ENCODE measurements at regions not wholly inside any gene's neighbourhood (a gene's known extent, or its start where the extent isn't known, plus 50 kb on each side); places are given as distances from the start of the nearest gene placed in this dataset.

DNA sequence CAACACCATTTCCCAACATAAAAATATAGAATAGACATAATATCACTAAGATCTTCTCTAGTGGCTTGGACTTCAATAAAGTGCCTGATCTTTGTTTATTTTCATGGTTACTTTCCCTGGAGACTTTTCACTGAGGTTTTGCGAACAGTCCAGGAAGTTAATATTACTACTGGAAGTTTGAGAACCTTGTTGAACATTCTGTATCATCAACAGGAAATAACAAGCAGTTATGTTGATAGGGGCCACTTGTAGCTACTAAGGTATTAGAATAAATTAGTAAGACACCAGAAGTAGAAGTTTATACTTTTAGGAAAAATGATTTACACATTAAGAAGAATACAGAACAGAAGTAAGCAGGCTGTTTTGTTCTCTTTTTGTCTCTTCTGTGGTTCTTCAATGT is 180.2 kb downstream of the TFAP2B start:
- Histone ChIP-seq H3K9me3 (ENCODE audit: low read depth, low read length) (no peaks in the 10 kb centered on the region), H3K27me3 (ENCODE audit: insufficient read depth, low read length) (no peaks in the 10 kb centered on the region), H4K20me1 (ENCODE audit: insufficient read depth, low read length) (no peaks in the 10 kb centered on the region), H3K36me3 (ENCODE audit: insufficient read depth, low read length) (no peaks in the 10 kb centered on the region), H3K4me1 (ENCODE audit: insufficient read depth, low read length) (no peaks in the 10 kb centered on the region), H2AFZ (ENCODE audit: low read length) (no peak overlapping the region), H3K4me3 (ENCODE audit: insufficient read depth, low read length) (no peak overlapping the region), H3K27ac (ENCODE audit: low read depth, low read length) (no peak overlapping the region), H3K4me2 (ENCODE audit: insufficient read depth, low read length) (no peak overlapping the region), H3K79me2 (ENCODE audit: insufficient read depth, low read length) (no peaks in the 10 kb centered on the region)
- no peak for TF ChIP-seq CTCF (IDR thresholded peaks at IDR 0.05; ENCODE audit: extremely low read depth, low read depth, low read length)
- DNase-seq (ENCODE audit: insufficient read length, low spot score, missing footprints), result no peak

- Histone ChIP-seq H4K20me1 (ENCODE audit: insufficient read depth, low read length) (no peaks in the 10 kb centered on the region), H2AFZ (ENCODE audit: low read length) (no peak overlapping the region), H3K4me2 (ENCODE audit: insufficient read depth, low read length) (no peak overlapping the region), H3K36me3 (ENCODE audit: insufficient read depth, low read length) (no peaks in the 10 kb centered on the region), H3K4me1 (ENCODE audit: insufficient read depth, low read length) (no peaks in the 10 kb centered on the region), H3K9me3 (ENCODE audit: low read depth, low read length) (no peaks in the 10 kb centered on the region), H3K4me3 (ENCODE audit: insufficient read depth, low read length) (no peak overlapping the region), H3K79me2 (ENCODE audit: insufficient read depth, low read length) (no peaks in the 10 kb centered on the region), H3K27ac (ENCODE audit: low read depth, low read length) (no peak overlapping the region), H3K27me3 (ENCODE audit: insufficient read depth, low read length) (no peaks in the 10 kb centered on the region)
- DNase-seq (ENCODE audit: insufficient read length, low spot score, missing footprints), result no peak
- no peak for TF ChIP-seq CTCF (IDR thresholded peaks at IDR 0.05; ENCODE audit: extremely low read depth, low read depth, low read length)
These were observed 182.7 kb downstream of the TFAP2B start for GRCh38 chr6:51001399-51001798.

DNA sequence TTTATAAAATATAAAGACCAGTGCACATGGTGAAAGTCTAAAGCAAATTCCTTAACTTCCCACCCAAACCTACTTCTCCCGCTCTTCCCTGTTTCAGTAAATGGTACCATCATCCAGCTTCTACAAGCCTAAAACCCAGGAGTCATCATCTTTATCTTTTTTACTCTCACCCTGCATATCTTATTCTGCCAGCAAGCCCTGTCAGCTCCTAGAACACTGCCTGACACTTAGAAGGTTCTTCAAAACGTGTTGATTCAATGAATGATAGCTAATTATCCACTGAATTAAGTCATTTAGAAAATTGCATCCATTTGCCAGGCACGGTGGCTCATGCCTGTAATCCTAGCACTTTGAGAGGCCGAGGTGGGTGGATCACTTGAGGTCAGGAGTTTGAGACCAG is 185.7 kb downstream of the TFAP2B start:
- no peaks in the 10 kb centered on the region for H3K27me3 ChIP-seq (ENCODE audit: insufficient read depth, low read length)
- H3K79me2 ChIP-seq (ENCODE audit: insufficient read depth, low read length), result no peaks in the 10 kb centered on the region
- H4K20me1 ChIP-seq (ENCODE audit: insufficient read depth, low read length), result no peaks in the 10 kb centered on the region
- no peaks in the 10 kb centered on the region for H3K4me1 ChIP-seq (ENCODE audit: insufficient read depth, low read length)
- no peak overlapping the region for H3K4me3 ChIP-seq (ENCODE audit: insufficient read depth, low read length)
- no peaks in the 10 kb centered on the region for H3K9me3 ChIP-seq (ENCODE audit: low read depth, low read length)
- no peak overlapping the region for H2AFZ ChIP-seq (ENCODE audit: low read length)
- no peak overlapping the region for H3K4me2 ChIP-seq (ENCODE audit: insufficient read depth, low read length)
- no peaks in the 10 kb centered on the region for H3K36me3 ChIP-seq (ENCODE audit: insufficient read depth, low read length)
- TF ChIP-seq CTCF (IDR thresholded peaks at IDR 0.05; ENCODE audit: extremely low read depth, low read depth, low read length), result no peak
- no peak for DNase-seq (ENCODE audit: insufficient read length, low spot score, missing footprints)
- no peak overlapping the region for H3K27ac ChIP-seq (ENCODE audit: low read depth, low read length)

GRCh38 chr6:51005779-51006178 is 187.1 kb downstream of the TFAP2B start:
- Histone ChIP-seq H3K79me2 (ENCODE audit: insufficient read depth, low read length) (no peaks in the 10 kb centered on the region), H3K27ac (ENCODE audit: low read depth, low read length) (no peak overlapping the region), H2AFZ (ENCODE audit: low read length) (no peak overlapping the region), H3K9me3 (ENCODE audit: low read depth, low read length) (no peaks in the 10 kb centered on the region), H4K20me1 (ENCODE audit: insufficient read depth, low read length) (no peaks in the 10 kb centered on the region), H3K4me2 (ENCODE audit: insufficient read depth, low read length) (no peak overlapping the region), H3K36me3 (ENCODE audit: insufficient read depth, low read length) (no peaks in the 10 kb centered on the region), H3K4me3 (ENCODE audit: insufficient read depth, low read length) (no peak overlapping the region), H3K27me3 (ENCODE audit: insufficient read depth, low read length) (no peaks in the 10 kb centered on the region), H3K4me1 (ENCODE audit: insufficient read depth, low read length) (no peaks in the 10 kb centered on the region)
- no peak for TF ChIP-seq CTCF (IDR thresholded peaks at IDR 0.05; ENCODE audit: extremely low read depth, low read depth, low read length)
- no peak for DNase-seq (ENCODE audit: insufficient read length, low spot score, missing footprints)

All from osteoblast (primary cell).